DMS 273 (cell line): ENCODE measurements at regions not wholly inside any gene's neighbourhood (a gene's known extent, or its start where the extent isn't known, plus 50 kb on each side); places are given as distances from the start of the nearest gene placed in this dataset.

Experiments
- DNase-seq: peaks from one replicate; lab custom pipeline; 2025; ENCODE audit not compliant: unreplicated experiment; lab: John Stamatoyannopoulos, UW

DNA sequence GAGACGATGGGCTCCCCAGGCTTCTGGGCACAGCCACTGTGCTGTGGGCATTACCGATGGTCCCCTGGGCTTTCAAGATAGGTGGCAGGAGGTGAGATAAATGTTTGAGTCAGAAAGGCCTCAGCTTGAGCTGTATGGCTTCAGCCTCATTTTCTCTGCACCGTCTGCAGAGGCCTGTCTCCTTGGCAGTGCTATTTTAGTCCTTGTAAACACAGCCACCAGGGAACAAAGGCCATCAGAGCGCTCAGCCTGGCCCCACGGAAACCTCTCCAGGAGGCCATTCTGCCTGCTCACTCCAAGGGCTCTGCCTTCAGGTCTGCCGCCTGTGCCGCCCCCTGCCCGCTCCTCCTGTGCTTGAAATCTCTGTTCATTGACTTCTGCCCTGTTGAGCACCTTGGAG lies 1424.9 kb downstream of the TBC1D22A start:
- DNase-seq, result no peak

- DNase-seq, result no peak
Observed at GRCh38 chr22:48186146-48186790, 1423.8 kb downstream of the TBC1D22A start.

DNA sequence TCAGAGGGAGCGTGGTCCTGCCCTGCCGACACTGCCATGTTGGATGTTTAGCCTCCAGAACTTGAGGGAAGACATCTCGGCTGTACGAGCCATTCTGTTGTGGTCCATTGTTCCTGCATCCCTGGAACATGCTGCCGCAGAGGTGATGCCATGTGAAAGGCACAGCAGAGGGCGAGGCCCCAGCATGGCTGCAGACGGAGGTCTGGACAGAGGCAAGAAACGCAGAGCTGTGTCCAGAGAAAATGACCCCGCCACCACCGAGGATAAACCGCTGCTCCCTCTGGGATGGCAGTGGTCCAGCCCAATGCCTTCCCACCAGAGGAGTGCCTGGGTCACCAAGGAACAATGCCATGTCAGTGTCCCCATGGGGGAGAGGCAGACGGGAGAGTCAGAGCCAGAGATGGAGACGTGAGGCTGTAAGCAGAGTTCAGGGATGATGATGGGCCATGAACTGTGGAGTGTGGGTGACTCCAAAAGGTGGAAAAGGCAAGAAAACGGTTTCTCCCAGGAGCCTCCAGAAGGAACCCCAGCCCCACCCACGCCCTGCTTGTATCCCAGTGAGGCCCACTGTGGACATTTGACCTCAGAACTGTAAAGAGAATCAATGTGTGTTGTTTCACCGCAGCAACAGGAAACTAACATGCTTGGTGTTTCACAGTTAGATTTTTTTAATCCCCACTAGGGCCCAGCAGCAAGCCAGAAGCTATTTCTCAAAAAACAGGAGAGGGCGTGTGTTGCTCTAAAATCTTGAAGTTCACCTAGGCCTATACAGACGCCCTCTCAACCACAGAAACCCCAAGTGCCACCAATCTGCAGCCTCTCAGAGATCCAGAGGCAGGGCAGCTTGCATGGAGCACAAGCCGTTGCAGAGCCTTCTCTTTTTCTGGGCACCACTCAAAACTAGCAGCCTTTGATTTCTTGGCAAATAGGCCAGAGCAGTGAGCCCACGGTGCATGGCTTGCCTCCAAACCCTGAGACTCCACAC lies 1422.9 kb downstream of the TBC1D22A start:
- DNase-seq, result no peak

- DNase-seq, result no peak
Observed at GRCh38 chr22:48182846-48183805, 1420.7 kb downstream of the TBC1D22A start.

DNA sequence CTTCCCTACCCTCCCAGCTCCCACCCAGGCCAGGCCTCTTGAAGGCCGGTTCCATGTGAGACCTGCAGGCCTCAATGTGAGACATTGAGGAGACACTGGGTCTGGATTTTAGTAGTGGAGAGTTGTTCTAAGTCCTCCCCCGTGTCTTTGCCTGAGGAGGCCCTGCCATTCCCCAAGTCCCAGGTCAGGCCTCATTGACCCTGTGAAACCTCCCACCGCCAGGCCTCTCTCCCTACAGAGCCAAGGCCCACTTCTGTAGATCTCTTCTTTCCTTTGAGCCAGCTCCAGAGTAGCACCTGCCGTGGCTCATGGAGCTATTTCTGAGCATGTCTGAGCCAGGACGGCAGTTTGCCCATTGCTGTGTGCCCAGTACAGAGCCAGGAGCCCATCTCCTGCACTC lies 1419.6 kb downstream of the TBC1D22A start:
- no peak for DNase-seq

- no peak for DNase-seq
Observed at GRCh38 chr22:48181263-48181955, 1419.0 kb downstream of the TBC1D22A start.

GRCh38 chr22:48180631-48181030 lies 1418.2 kb downstream of the TBC1D22A start:
- DNase-seq, result no peak

GRCh38 chr22:48179571-48180546 lies 1417.4 kb downstream of the TBC1D22A start:
- DNase-seq, result no peak

DNA sequence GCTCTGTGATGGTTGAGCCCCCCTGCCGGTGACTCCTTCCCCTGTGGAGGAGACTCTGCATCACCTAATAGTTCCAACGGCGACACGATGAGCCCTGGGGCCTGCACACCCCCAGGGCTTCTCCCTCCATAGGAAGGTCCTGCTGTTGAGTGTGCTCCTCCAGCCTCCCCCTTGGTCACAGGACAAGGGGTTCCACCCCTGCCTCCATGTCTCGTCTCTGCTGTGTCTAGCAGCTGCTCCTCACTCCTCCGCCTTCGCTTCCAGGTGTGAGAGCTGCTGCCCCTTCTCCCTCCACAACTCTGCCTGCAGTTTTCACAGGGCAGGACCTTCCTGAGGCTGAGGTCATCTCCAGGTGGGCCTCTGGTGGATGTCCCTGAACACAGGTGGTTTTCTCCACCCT lies 1416.1 kb downstream of the TBC1D22A start:
- DNase-seq, result no peak

DNA sequence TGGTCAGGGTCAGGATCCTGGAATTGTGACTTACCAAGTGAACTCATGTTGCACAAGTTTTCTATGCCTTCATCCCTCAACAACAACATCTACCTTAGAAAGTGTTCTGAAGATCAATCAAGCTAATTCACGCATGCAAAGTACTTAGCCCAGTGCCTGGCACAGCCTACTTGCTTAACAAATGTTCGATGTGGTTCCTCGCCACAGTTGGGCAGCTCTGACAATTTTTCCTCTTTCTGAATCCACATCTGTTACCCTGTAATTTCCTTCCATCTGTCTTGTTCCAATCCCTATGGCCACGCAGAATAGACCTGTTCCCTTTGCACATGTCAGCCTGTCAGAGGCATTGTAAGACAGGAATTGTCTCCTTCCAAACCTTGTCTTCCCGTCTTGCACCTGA lies 1415.2 kb downstream of the TBC1D22A start:
- peak; percentile 48 for DNase-seq

GRCh38 chr22:48175721-48176120 lies 1413.3 kb downstream of the TBC1D22A start:
- no peak for DNase-seq

GRCh38 chr22:48173773-48174160 lies 1411.3 kb downstream of the TBC1D22A start:
- DNase-seq, result no peak

GRCh38 chr22:48173061-48173772 lies 1410.8 kb downstream of the TBC1D22A start:
- no peak for DNase-seq

- DNase-seq, result peak; percentile 9
Observed at GRCh38 chr22:48171271-48171691, 1408.8 kb downstream of the TBC1D22A start.

- DNase-seq, result no peak
Observed at GRCh38 chr22:48169227-48169626, 1406.8 kb downstream of the TBC1D22A start.

- no peak for DNase-seq
Observed at GRCh38 chr22:48167238-48167637, 1404.8 kb downstream of the TBC1D22A start.

DNA sequence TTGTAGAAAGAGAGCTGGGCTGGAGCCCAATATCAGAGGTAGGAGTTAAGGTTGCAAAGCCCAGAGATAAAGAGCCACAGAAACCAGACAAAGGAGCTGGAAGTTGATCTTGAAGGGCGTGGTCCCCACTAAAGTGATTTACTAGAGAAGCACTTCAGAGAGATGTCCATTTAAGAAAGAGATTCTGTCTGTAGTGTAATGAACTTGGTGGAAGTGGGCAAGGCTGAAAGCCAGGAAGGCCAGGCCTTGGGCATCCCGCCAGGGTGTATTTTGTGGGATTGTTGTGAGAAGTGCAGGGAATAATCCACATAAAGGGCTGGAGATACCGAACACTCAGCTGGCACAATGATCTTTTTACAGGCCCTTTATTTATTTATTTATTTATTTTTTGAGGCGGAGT lies 1398.8 kb downstream of the TBC1D22A start:
- DNase-seq, result no peak

- no peak for DNase-seq
Observed at GRCh38 chr22:48157676-48158075, 1395.2 kb downstream of the TBC1D22A start.
